ENCODE measurements at regions not wholly inside any gene's neighbourhood (a gene's known extent, or its start where the extent isn't known, plus 50 kb on each side); places are given as distances from the start of the nearest gene placed in this dataset.

DNA sequence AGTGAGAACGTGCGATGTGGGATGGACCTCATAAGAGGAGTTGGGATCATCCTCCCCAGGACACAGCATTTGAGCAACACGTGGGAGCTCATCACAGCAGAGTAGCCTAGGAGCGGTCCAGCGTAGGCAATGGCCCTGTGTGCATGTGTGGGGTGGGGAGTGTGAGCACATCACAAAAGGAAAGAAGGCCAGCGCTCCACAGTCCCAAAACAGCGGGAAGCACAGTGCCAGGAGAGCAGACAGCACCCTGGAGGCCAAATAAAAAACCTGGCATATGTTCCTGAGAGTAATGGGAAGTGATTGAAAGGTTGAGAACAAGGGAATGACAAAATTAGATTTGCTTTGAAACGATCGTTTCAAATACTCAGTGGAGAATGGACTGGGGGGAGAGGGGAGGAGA is 226.0 kb downstream of the C7orf25 start (continued):
- TF ChIP-seq, protein P1, sequence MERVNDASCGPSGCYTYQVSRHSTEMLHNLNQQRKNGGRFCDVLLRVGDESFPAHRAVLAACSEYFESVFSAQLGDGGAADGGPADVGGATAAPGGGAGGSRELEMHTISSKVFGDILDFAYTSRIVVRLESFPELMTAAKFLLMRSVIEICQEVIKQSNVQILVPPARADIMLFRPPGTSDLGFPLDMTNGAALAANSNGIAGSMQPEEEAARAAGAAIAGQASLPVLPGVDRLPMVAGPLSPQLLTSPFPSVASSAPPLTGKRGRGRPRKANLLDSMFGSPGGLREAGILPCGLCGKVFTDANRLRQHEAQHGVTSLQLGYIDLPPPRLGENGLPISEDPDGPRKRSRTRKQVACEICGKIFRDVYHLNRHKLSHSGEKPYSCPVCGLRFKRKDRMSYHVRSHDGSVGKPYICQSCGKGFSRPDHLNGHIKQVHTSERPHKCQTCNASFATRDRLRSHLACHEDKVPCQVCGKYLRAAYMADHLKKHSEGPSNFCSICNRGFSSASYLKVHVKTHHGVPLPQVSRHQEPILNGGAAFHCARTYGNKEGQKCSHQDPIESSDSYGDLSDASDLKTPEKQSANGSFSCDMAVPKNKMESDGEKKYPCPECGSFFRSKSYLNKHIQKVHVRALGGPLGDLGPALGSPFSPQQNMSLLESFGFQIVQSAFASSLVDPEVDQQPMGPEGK (CRISPR knock-in tag; IDR thresholded peaks at IDR 0.05; ENCODE audit: borderline replicate concordance) = no peak

DNA sequence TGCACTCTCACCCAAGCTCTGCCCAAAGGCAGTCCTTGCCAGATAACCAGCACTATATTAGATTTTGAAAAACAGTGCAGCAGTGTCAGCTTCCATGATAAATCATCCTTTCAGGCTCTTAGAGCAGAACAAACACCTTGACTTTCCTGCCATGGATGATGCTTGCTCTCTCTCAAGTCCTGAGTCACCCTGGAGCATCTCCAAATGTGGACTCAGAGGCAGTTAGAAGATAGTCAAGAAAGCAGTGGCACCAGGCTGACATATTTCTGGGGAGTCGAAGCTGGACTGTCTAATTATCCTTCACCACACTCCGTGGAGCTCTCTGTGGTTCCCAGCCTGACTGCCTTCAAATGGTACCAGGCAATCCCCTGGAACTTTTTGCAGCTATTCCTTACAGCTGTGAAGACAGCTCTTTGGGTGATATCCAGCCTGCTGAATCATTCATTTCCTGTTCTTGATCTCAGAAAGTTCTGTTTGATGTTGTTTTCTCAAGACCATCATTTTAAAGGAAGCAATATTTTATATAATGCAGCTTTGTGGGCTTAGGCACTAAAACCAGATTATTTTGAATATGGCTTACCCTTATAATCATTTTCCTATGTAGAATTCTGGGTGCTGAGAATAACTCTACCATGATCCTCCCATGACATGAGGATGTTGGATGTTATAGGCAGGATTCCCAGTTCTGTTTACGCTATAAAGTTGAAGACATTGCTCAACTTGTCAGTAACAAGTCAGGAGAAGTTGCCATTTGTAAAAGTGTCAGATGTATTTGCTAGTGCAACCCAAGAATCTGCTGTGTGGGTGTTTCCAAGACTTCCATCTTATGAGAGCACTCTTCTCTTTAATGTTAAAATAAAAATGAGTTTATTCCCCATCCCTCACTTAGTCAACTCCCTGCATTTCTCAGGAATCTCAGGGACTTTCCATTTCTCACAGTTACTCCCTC is 233.8 kb downstream of the C7orf25 start:
- Histone ChIP-seq H3K4me2 (ENCODE audit: insufficient read depth, low read length) (no peak overlapping the region), H3K27ac (ENCODE audit: extremely low read depth, low read depth, low read length) (no peak overlapping the region), H4K20me1 (replicated peaks; ENCODE audit: control insufficient read depth, insufficient read depth, low read length) (no peaks in the 10 kb centered on the region), H2AFZ (ENCODE audit: low read depth, low read length) (no peak overlapping the region), H3K79me2 (ENCODE audit: control insufficient read depth, insufficient read depth, low read length) (no peaks in the 10 kb centered on the region), H3K9me1 (ENCODE audit: control insufficient read depth, insufficient read depth, low read length) (no peaks in the 10 kb centered on the region), H3K9ac (ENCODE audit: insufficient read depth in 1 of 2, low read depth in 2 of 2, low read length in 2 of 2) (no peak overlapping the region), H3K9me3 (replicated peaks; ENCODE audit: control insufficient read depth, insufficient read depth, low read depth, low read length) (no peaks in the 10 kb centered on the region), H3K4me3 (no peak overlapping the region), H3K36me3 (ENCODE audit: control insufficient read depth, insufficient read depth, low read length) (no peaks in the 10 kb centered on the region), H3K4me1 (replicated peaks in 1 of 2; ENCODE audit: control insufficient read depth in 2 of 2, insufficient read depth in 2 of 2, low read length in 2 of 2) (no peaks in the 10 kb centered on the region), H3K27me3 (ENCODE audit: control insufficient read depth in 2 of 2, insufficient read depth in 2 of 2, low read length in 2 of 2) (no peaks in the 10 kb centered on the region; a peak in 1 of 5 replicates)
- intact Hi-C loops (cut with micrococcal nuclease) = no loop called here
- CTCF ChIA-PET (ENCODE audit: low intra/inter-chr PET ratio) = no interaction called here
- DNase-seq (ENCODE audit: extremely low read depth in 1 of 4, low spot score in 3 of 4) (no peak), FAIRE-seq (no peak), ATAC-seq (no peak)
- POLR2A ChIA-PET = no interaction called here
- 0% methylated on average over 3 of the region's 3 CpGs for WGBS (ENCODE audit: insufficient coverage, low coverage, missing lambda C conversion rate)
- in situ Hi-C loops (cut with MboI) = no loop called here
- no TSS peak for BruUV-seq (replicated peaks)
- no peak for TF ChIP-seq MCM5 (IDR thresholded peaks at IDR 0.05; ENCODE audit: low read depth)
- TF ChIP-seq ZNF239 (CRISPR knock-in tag; IDR thresholded peaks at IDR 0.05) = no peak
- no peak for TF ChIP-seq MTA2 (IDR thresholded peaks at IDR 0.05; ENCODE audit: low read depth)
- no peak for TF ChIP-seq DACH1 (IDR thresholded peaks at IDR 0.05; ENCODE audit: partially characterized antibody)
- TF ChIP-seq TAF9B (IDR thresholded peaks at IDR 0.05; ENCODE audit: partially characterized antibody) = no peak
- TF ChIP-seq, protein P2, sequence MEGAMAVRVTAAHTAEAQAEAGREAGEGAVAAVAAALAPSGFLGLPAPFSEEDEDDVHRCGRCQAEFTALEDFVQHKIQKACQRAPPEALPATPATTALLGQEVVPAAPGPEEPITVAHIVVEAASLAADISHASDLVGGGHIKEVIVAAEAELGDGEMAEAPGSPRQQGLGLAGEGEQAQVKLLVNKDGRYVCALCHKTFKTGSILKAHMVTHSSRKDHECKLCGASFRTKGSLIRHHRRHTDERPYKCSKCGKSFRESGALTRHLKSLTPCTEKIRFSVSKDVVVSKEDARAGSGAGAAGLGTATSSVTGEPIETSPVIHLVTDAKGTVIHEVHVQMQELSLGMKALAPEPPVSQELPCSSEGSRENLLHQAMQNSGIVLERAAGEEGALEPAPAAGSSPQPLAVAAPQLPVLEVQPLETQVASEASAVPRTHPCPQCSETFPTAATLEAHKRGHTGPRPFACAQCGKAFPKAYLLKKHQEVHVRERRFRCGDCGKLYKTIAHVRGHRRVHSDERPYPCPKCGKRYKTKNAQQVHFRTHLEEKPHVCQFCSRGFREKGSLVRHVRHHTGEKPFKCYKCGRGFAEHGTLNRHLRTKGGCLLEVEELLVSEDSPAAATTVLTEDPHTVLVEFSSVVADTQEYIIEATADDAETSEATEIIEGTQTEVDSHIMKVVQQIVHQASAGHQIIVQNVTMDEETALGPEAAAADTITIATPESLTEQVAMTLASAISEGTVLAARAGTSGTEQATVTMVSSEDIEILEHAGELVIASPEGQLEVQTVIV (CRISPR knock-in tag; IDR thresholded peaks at IDR 0.05; ENCODE audit: borderline replicate concordance) = no peak
- TF ChIP-seq NCOA1 (IDR thresholded peaks at IDR 0.05; ENCODE audit: low read depth) = no peak
- TF ChIP-seq, protein P3, sequence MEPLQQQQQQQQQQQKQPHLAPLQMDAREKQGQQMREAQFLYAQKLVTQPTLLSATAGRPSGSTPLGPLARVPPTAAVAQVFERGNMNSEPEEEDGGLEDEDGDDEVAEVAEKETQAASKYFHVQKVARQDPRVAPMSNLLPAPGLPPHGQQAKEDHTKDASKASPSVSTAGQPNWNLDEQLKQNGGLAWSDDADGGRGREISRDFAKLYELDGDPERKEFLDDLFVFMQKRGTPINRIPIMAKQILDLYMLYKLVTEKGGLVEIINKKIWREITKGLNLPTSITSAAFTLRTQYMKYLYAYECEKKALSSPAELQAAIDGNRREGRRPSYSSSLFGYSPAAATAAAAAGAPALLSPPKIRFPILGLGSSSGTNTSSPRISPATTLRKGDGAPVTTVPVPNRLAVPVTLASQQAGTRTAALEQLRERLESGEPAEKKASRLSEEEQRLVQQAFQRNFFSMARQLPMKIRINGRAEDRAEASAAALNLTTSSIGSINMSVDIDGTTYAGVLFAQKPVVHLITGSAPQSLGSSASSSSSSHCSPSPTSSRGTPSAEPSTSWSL (CRISPR knock-in tag; IDR thresholded peaks at IDR 0.05; ENCODE audit: borderline replicate concordance) = no peak
- TF ChIP-seq, protein P4, sequence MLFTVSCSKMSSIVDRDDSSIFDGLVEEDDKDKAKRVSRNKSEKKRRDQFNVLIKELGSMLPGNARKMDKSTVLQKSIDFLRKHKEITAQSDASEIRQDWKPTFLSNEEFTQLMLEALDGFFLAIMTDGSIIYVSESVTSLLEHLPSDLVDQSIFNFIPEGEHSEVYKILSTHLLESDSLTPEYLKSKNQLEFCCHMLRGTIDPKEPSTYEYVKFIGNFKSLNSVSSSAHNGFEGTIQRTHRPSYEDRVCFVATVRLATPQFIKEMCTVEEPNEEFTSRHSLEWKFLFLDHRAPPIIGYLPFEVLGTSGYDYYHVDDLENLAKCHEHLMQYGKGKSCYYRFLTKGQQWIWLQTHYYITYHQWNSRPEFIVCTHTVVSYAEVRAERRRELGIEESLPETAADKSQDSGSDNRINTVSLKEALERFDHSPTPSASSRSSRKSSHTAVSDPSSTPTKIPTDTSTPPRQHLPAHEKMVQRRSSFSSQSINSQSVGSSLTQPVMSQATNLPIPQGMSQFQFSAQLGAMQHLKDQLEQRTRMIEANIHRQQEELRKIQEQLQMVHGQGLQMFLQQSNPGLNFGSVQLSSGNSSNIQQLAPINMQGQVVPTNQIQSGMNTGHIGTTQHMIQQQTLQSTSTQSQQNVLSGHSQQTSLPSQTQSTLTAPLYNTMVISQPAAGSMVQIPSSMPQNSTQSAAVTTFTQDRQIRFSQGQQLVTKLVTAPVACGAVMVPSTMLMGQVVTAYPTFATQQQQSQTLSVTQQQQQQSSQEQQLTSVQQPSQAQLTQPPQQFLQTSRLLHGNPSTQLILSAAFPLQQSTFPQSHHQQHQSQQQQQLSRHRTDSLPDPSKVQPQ (CRISPR knock-in tag; IDR thresholded peaks at IDR 0.05; ENCODE audit: borderline replicate concordance) = no peak
- no peak for TF ChIP-seq ERF (CRISPR knock-in tag; IDR thresholded peaks at IDR 0.05)

Measured in K562 (cell line).